GM23248 (cell line): ENCODE measurements at regions not wholly inside any gene's neighbourhood (a gene's known extent, or its start where the extent isn't known, plus 50 kb on each side); places are given as distances from the start of the nearest gene placed in this dataset.

Experiments
- EZH2 ChIP-seq: fragments of 200-600 bp; sonication (generic); IDR thresholded peaks from 2 replicates; pipeline ENCODE4 v1.6.1; 2018; ENCODE audit warnings: antibody characterized with exemption, mild to moderate bottlenecking; ENCODE audit not compliant: insufficient read depth, poor library complexity, severe bottlenecking
- EZH2phosphoT487 ChIP-seq: fragments of 200-600 bp; sonication (generic); IDR thresholded peaks from 2 replicates; pipeline ENCODE4 v1.6.1; 2018; ENCODE audit warnings: antibody characterized with exemption, moderate library complexity, mild to moderate bottlenecking, low read depth; ENCODE audit not compliant: insufficient read depth

- TF ChIP-seq EZH2 (no peak), EZH2phosphoT487 (no peak)
Observed at GRCh38 chr9:117869712-117870111, 165.5 kb downstream of the TLR4 start.
